HFFc6 (cell line): ENCODE measurements at regions not wholly inside any gene's neighbourhood (a gene's known extent, or its start where the extent isn't known, plus 50 kb on each side); places are given as distances from the start of the nearest gene placed in this dataset.
"Not testable (repeated sequence)": the region's sequence is repeated elsewhere in the genome, so short reads cannot be mapped to it uniquely, and the experiment has no call there.

ENCODE experiments used
- DNase-seq: peaks from one replicate; pipeline ENCODE4 v3.0.0-alpha.2; 2018
- H3K27ac Mint-ChIP-seq: 2 replicates; pipeline ENCODE4 v1.8.0; 2020; ENCODE audit warnings: mild to moderate bottlenecking, mixed read lengths
- H3K27me3 Mint-ChIP-seq: 2 replicates; pipeline ENCODE4 v1.8.0; 2021; ENCODE audit warnings: mild to moderate bottlenecking, moderate library complexity, mixed read lengths; ENCODE audit not compliant: insufficient read depth
- H3K36me3 Mint-ChIP-seq: 2 replicates; pipeline ENCODE4 v1.8.0; 2021; ENCODE audit warnings: low read depth, mixed read lengths
- H3K4me1 Mint-ChIP-seq: 2 replicates; pipeline ENCODE4 v1.8.0; 2020; ENCODE audit warnings: low read depth, mixed read lengths
- H3K4me3 Mint-ChIP-seq: 2 replicates; pipeline ENCODE4 v1.8.0; 2020; ENCODE audit warnings: mild to moderate bottlenecking, moderate library complexity, mixed read lengths
- H3K9me3 Mint-ChIP-seq: 2 replicates; pipeline ENCODE4 v1.8.0; 2020; ENCODE audit warnings: mild to moderate bottlenecking, mixed read lengths
- TF ChIP-seq, protein P1 (sequence below): fragments of 200-600 bp; sonication (generic); IDR thresholded peaks from 2 replicates; pipeline ENCODE4 v1.5.0; 2021; ENCODE audit warnings: antibody characterized with exemption, mild to moderate bottlenecking

GRCh38 chr6:21282360-21282759, 311.2 kb upstream of the SOX4 start:
- H3K4me3 Mint-ChIP-seq, H3K36me3 Mint-ChIP-seq, H3K4me1 Mint-ChIP-seq, H3K27ac Mint-ChIP-seq, DNase-seq, H3K27me3 Mint-ChIP-seq, H3K9me3 Mint-ChIP-seq: not testable (repeated sequence)

GRCh38 chr6:21284166-21284565, 309.4 kb upstream of the SOX4 start:
- DNase-seq = no peak
- H3K9me3 Mint-ChIP-seq = no peaks in the 10 kb centered on the region
- TF ChIP-seq, protein P1, sequence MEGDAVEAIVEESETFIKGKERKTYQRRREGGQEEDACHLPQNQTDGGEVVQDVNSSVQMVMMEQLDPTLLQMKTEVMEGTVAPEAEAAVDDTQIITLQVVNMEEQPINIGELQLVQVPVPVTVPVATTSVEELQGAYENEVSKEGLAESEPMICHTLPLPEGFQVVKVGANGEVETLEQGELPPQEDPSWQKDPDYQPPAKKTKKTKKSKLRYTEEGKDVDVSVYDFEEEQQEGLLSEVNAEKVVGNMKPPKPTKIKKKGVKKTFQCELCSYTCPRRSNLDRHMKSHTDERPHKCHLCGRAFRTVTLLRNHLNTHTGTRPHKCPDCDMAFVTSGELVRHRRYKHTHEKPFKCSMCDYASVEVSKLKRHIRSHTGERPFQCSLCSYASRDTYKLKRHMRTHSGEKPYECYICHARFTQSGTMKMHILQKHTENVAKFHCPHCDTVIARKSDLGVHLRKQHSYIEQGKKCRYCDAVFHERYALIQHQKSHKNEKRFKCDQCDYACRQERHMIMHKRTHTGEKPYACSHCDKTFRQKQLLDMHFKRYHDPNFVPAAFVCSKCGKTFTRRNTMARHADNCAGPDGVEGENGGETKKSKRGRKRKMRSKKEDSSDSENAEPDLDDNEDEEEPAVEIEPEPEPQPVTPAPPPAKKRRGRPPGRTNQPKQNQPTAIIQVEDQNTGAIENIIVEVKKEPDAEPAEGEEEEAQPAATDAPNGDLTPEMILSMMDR = no peak

DNA sequence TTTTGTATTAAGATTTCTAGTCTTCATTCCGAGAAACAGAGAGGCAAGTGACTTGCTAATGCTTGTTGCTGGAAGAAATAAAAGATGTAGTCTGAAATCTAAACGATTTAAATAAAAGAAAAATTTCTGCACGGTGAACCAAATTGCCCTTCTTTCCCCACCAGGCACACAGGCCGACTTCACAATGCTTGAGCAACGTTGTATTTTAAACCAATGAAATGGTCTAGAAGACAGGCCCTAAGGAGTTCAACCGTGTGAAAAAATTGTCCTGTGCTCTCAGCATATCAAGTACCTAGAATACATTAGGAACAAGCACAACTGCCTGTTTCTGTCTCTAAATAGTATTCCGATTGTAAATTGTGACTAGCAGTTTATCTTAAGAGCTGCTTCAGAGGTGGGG, 308.8 kb upstream of the SOX4 start:
- H3K9me3 Mint-ChIP-seq = no peaks in the 10 kb centered on the region
- no peak overlapping the region for H3K4me3 Mint-ChIP-seq

More at GRCh38 chr6:21284166-21284565, 309.4 kb upstream of the SOX4 start:
- Mint-ChIP-seq H3K27ac (no peak overlapping the region), H3K27me3 (peaks cover 1% of the 10 kb centered on the region), H3K36me3 (no peaks in the 10 kb centered on the region), H3K4me1 (no peaks in the 10 kb centered on the region), H3K4me3 (no peak overlapping the region)

GRCh38 chr6:21294144-21294543, 299.4 kb upstream of the SOX4 start:
- H3K4me3 Mint-ChIP-seq = no peak overlapping the region
- DNase-seq = no peak
- no peaks in the 10 kb centered on the region for H3K4me1 Mint-ChIP-seq
- no peaks in the 10 kb centered on the region for H3K36me3 Mint-ChIP-seq
- no peak overlapping the region for H3K27ac Mint-ChIP-seq
- peaks cover 11% of the 10 kb centered on the region for H3K27me3 Mint-ChIP-seq
- H3K9me3 Mint-ChIP-seq = no peaks in the 10 kb centered on the region
- TF ChIP-seq, protein P1 = no peak

More for the DNA sequence above, 308.8 kb upstream of the SOX4 start:
- TF ChIP-seq, protein P1 = no peak
- no peaks in the 10 kb centered on the region for H3K36me3 Mint-ChIP-seq
- no peaks in the 10 kb centered on the region for H3K4me1 Mint-ChIP-seq
- H3K27ac Mint-ChIP-seq = no peak overlapping the region
- peaks cover 1% of the 10 kb centered on the region for H3K27me3 Mint-ChIP-seq
- no peak for DNase-seq

DNA sequence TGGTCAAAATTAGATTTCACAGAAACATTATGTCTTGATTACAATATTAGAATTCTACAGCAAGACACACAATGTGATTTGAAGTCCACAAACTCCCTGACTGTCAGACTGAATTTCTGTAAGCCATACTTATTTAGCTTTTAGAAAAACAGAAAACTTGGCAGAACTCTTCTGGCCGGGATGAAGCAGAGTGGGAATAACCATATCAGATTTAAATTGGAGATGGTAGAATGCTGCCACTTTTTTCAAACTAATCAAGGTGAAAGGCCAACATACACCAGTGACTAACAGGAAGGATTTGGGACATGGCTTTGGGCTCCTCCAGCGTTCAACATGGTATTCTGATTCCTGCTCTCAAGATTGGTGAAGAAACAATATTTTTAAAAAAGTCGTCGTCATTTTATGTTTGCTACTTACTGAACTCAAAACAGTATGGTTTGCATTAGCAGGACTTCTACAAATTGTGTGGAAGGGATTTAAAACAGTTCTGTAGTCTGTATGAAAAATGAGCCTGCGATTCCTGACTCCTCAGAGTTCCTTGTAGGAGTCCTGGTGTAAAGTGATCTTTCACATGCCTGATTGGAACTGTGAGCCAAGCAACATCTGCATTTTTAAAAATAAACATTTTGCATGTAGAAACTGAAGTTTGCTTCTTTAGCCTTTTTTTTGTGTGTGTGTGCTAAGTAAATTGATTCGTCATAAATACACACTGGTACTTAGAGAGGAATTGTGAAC, 297.9 kb upstream of the SOX4 start:
- no peaks in the 10 kb centered on the region for H3K9me3 Mint-ChIP-seq
- no peaks in the 10 kb centered on the region for H3K36me3 Mint-ChIP-seq
- peaks cover 10% of the 10 kb centered on the region for H3K27me3 Mint-ChIP-seq
- H3K27ac Mint-ChIP-seq = no peak overlapping the region
- TF ChIP-seq, protein P1 = no peak
- no peaks in the 10 kb centered on the region for H3K4me1 Mint-ChIP-seq
- no peak overlapping the region for H3K4me3 Mint-ChIP-seq
- DNase-seq = no peak

- Mint-ChIP-seq H3K4me3 (no peak overlapping the region), H3K9me3 (peaks cover under 1% of the 10 kb centered on the region; the same call in 1 of the 2 replicates), H3K27me3 (peaks cover 10% of the 10 kb centered on the region), H3K4me1 (no peaks in the 10 kb centered on the region), H3K27ac (no peak overlapping the region), H3K36me3 (no peaks in the 10 kb centered on the region)
- TF ChIP-seq, protein P1 = no peak
- no peak for DNase-seq
Measured at GRCh38 chr6:21297665-21298064, 295.9 kb upstream of the SOX4 start.
